ENCODE measurements at regions not wholly inside any gene's neighbourhood (a gene's known extent, or its start where the extent isn't known, plus 50 kb on each side); places are given as distances from the start of the nearest gene placed in this dataset.

DNA sequence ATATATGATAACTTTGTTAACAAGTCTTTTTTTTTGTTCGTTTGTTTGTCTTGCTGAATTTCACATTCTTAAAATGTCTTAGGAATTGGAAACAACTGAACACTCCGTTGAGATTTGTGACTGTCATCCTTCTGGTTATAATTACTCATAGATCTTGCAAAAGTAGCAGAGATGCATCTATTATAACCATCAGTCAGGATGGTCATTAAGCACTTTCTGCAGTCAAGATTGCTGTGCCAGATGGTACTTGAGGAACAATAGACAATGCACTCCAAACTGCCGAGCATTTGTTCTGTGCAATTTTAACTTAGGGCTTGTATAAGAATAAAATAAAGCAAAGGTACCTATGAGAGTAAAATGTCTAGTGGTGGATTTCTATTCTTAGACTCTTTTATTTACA lies 710.1 kb upstream of the KCND2 start:
- DNase-seq (ENCODE audit: extremely low spot score in 2 of 2): no peak
- intact Hi-C loops (cut with DNase I): no loop called here
- Histone ChIP-seq H3K27ac (no peak overlapping the region), H3K4me3 (no peak overlapping the region), H3K36me3 (no peaks in the 10 kb centered on the region), H3K4me1 (no peaks in the 10 kb centered on the region), H3K27me3 (no peaks in the 10 kb centered on the region), H3K9me3 (no peaks in the 10 kb centered on the region)
- TF ChIP-seq POLR2A (IDR thresholded peaks at IDR 0.05): no peak
- TF ChIP-seq, protein P1, sequence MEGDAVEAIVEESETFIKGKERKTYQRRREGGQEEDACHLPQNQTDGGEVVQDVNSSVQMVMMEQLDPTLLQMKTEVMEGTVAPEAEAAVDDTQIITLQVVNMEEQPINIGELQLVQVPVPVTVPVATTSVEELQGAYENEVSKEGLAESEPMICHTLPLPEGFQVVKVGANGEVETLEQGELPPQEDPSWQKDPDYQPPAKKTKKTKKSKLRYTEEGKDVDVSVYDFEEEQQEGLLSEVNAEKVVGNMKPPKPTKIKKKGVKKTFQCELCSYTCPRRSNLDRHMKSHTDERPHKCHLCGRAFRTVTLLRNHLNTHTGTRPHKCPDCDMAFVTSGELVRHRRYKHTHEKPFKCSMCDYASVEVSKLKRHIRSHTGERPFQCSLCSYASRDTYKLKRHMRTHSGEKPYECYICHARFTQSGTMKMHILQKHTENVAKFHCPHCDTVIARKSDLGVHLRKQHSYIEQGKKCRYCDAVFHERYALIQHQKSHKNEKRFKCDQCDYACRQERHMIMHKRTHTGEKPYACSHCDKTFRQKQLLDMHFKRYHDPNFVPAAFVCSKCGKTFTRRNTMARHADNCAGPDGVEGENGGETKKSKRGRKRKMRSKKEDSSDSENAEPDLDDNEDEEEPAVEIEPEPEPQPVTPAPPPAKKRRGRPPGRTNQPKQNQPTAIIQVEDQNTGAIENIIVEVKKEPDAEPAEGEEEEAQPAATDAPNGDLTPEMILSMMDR (IDR thresholded peaks at IDR 0.05): no peak
- TF ChIP-seq POLR2AphosphoS5 (IDR thresholded peaks at IDR 0.05; ENCODE audit: insufficient read depth in 1 of 2, low read depth in 1 of 2): no peak

GRCh38 chr7:119571666-119572065 lies 701.3 kb upstream of the KCND2 start:
- DNase-seq (ENCODE audit: extremely low spot score in 2 of 2): no peak
- H3K4me3 ChIP-seq: no peak overlapping the region
- no peaks in the 10 kb centered on the region for H3K4me1 ChIP-seq
- H3K9me3 ChIP-seq: no peaks in the 10 kb centered on the region
- no peaks in the 10 kb centered on the region for H3K27me3 ChIP-seq
- no peak overlapping the region for H3K27ac ChIP-seq
- TF ChIP-seq POLR2AphosphoS5 (IDR thresholded peaks at IDR 0.05; ENCODE audit: insufficient read depth in 1 of 2, low read depth in 1 of 2) (no peak), POLR2A (IDR thresholded peaks at IDR 0.05) (no peak)
- TF ChIP-seq, protein P1 (IDR thresholded peaks at IDR 0.05): no peak
- intact Hi-C loops (cut with DNase I): no loop called here
- H3K36me3 ChIP-seq: no peaks in the 10 kb centered on the region

DNA sequence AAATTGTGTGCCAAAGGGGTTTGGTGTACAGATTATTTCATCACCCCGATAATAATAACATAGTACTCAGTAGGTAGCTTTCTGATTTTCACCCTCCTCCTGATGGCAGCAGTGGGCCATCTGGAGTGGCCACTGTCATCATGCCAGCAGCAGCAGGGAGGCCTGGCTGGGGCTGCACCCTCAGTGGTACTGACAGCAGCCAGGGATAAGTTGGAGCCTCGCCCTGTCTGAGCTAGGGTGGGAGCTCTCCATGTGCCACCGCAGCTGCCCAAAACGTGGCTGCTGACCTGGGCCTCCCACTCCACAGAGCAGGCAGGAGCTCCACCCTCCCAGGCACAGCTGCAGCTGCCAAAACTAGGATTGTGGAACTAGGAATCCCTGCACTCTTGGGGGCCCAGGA lies 700.8 kb upstream of the KCND2 start:
- no peaks in the 10 kb centered on the region for H3K9me3 ChIP-seq
- DNase-seq (ENCODE audit: extremely low spot score in 2 of 2): no peak
- H3K36me3 ChIP-seq: no peaks in the 10 kb centered on the region
- H3K4me3 ChIP-seq: no peak overlapping the region
- no peak overlapping the region for H3K27ac ChIP-seq
- intact Hi-C loops (cut with DNase I): no loop called here
- H3K27me3 ChIP-seq: no peaks in the 10 kb centered on the region
- H3K4me1 ChIP-seq: no peaks in the 10 kb centered on the region
- TF ChIP-seq POLR2A (IDR thresholded peaks at IDR 0.05): no peak
- TF ChIP-seq, protein P1 (IDR thresholded peaks at IDR 0.05): no peak
- no peak for TF ChIP-seq POLR2AphosphoS5 (IDR thresholded peaks at IDR 0.05; ENCODE audit: insufficient read depth in 1 of 2, low read depth in 1 of 2)

- H3K9me3 ChIP-seq: no peaks in the 10 kb centered on the region
- intact Hi-C loops (cut with DNase I): no loop called here
- TF ChIP-seq POLR2AphosphoS5 (IDR thresholded peaks at IDR 0.05; ENCODE audit: insufficient read depth in 1 of 2, low read depth in 1 of 2) (no peak), POLR2A (IDR thresholded peaks at IDR 0.05) (no peak)
- TF ChIP-seq, protein P1 (IDR thresholded peaks at IDR 0.05): no peak
- no peaks in the 10 kb centered on the region for H3K4me1 ChIP-seq
- no peak overlapping the region for H3K27ac ChIP-seq
- no peak for DNase-seq (ENCODE audit: extremely low spot score in 2 of 2)
- no peak overlapping the region for H3K4me3 ChIP-seq
- no peaks in the 10 kb centered on the region for H3K27me3 ChIP-seq
- H3K36me3 ChIP-seq: no peaks in the 10 kb centered on the region
These were observed 700.4 kb upstream of the KCND2 start for GRCh38 chr7:119572541-119572940.

DNA sequence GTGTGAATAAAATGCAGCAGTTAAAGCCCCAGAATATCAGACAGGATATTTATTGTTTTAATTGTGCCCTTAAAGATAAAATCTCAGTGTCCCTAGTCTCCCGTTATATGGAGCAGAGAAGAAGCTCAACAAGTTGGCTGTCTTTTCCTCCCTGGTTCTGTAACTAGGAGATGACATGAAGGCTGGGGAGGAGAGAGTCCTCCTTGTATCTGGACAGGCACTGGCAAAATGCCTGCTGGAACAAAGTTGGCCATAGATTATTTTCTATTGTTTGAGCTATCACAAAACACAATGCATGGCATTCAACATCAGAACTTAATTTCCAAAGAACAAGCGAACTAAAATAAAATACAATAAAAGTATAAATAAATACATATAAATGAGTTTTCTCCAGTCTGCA lies 694.9 kb upstream of the KCND2 start:
- intact Hi-C loops (cut with DNase I): no loop called here
- Histone ChIP-seq H3K4me3 (no peak overlapping the region), H3K4me1 (no peaks in the 10 kb centered on the region), H3K27ac (no peak overlapping the region), H3K9me3 (no peaks in the 10 kb centered on the region), H3K27me3 (no peaks in the 10 kb centered on the region), H3K36me3 (no peaks in the 10 kb centered on the region)
- TF ChIP-seq, protein P1 (IDR thresholded peaks at IDR 0.05): no peak
- TF ChIP-seq POLR2A (IDR thresholded peaks at IDR 0.05) (no peak), POLR2AphosphoS5 (IDR thresholded peaks at IDR 0.05; ENCODE audit: insufficient read depth in 1 of 2, low read depth in 1 of 2) (no peak)
- DNase-seq (ENCODE audit: extremely low spot score in 2 of 2): no peak

Measured in vagina (tissue), 2 donors.